ENCODE measurements at regions not wholly inside any gene's neighbourhood (a gene's known extent, or its start where the extent isn't known, plus 50 kb on each side); places are given as distances from the start of the nearest gene placed in this dataset.

GRCh38 chr9:110148384-110148783 lies 59.6 kb downstream of the C9orf152 start:
- DNase-seq (ENCODE audit: low read depth) = no peak
- no peak for TF ChIP-seq CTCF (IDR thresholded peaks at IDR 0.05; ENCODE audit: low read depth, low read length, missing control alignments)

GRCh38 chr9:110148891-110149290 lies 59.1 kb downstream of the C9orf152 start:
- in situ Hi-C loops (cut with HindIII; ENCODE audit: low sequenced_read_pairs) = no loop called here
- DNase-seq (ENCODE audit: low read depth) = no peak
- no peak for TF ChIP-seq CTCF (IDR thresholded peaks at IDR 0.05; ENCODE audit: low read depth, low read length, missing control alignments)
- no peak overlapping the region for H3K4me3 ChIP-seq (ENCODE audit: low read depth, low read length)

More at GRCh38 chr9:110148384-110148783, 59.6 kb downstream of the C9orf152 start:
- no peak overlapping the region for H3K4me3 ChIP-seq (ENCODE audit: low read depth, low read length)
- in situ Hi-C loops (cut with HindIII; ENCODE audit: low sequenced_read_pairs) = no loop called here

All from astrocyte of the cerebellum (primary cell).